GM23248 (cell line): ENCODE measurements at regions not wholly inside any gene's neighbourhood (a gene's known extent, or its start where the extent isn't known, plus 50 kb on each side); places are given as distances from the start of the nearest gene placed in this dataset.

Experiments
- EZH2 ChIP-seq: fragments of 200-600 bp; sonication (generic); IDR thresholded peaks from 2 replicates; pipeline ENCODE4 v1.6.1; 2018; ENCODE audit warnings: antibody characterized with exemption, mild to moderate bottlenecking; ENCODE audit not compliant: insufficient read depth, poor library complexity, severe bottlenecking
- EZH2phosphoT487 ChIP-seq: fragments of 200-600 bp; sonication (generic); IDR thresholded peaks from 2 replicates; pipeline ENCODE4 v1.6.1; 2018; ENCODE audit warnings: antibody characterized with exemption, moderate library complexity, mild to moderate bottlenecking, low read depth; ENCODE audit not compliant: insufficient read depth

DNA sequence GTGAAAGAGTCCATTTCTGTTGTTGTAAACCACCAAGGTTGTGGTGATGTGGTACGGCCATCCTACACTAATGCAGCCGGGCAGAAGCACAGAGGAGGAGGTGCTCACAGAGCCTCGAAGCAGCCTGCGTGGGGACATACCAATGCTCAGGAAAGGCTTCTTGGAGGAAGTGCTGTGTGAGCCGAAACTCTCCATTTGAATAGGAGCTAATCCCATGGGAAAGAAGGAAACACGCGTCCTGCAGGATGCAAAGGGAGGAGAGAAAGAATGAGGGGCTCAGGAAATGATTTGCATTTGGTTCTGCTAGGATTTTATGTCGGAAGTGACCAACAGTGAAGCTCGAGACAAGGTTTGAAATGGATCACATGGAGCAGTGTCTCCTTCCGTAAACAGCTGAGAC is 477.9 kb upstream of the ANKRD30A start:
- TF ChIP-seq EZH2: no peak
- TF ChIP-seq EZH2phosphoT487: no peak
